OCI-LY1 (cell line): ENCODE measurements at regions not wholly inside any gene's neighbourhood (a gene's known extent, or its start where the extent isn't known, plus 50 kb on each side); places are given as distances from the start of the nearest gene placed in this dataset.
A peak's percentile ranks its signal among the peaks of the same experiment; 100 is the strongest.

Source experiments
- H2AFZ ChIP-seq: fragments of 200-600 bp; sonication (generic), shearing (Covaris generic); 2 replicates; pipeline ENCODE4 v1.6.0; 2014; ENCODE audit warnings: antibody characterized with exemption, mild to moderate bottlenecking, low read length
- H3F3A ChIP-seq: fragments of 200-600 bp; sonication (generic), shearing (Covaris generic); 2 replicates; pipeline ENCODE4 v1.6.0; 2014; ENCODE audit warnings: mild to moderate bottlenecking, antibody characterized with exemption, low read length, moderate library complexity; ENCODE audit not compliant: insufficient read depth
- H3K27ac ChIP-seq: fragments of 200-600 bp; sonication (generic); 2 replicates; pipeline ENCODE4 v1.5.1; 2014; ENCODE audit warnings: low read length, mixed run types, mild to moderate bottlenecking, low read depth; ENCODE audit not compliant: poor library complexity, severe bottlenecking
- H3K27me3 ChIP-seq: fragments of 200-600 bp; sonication (generic); 2 replicates; pipeline ENCODE4 v1.6.0; 2014; ENCODE audit warnings: antibody characterized with exemption, mild to moderate bottlenecking, low read length, moderate library complexity; ENCODE audit not compliant: insufficient read depth
- H3K36me3 ChIP-seq: fragments of 200-600 bp; sonication (generic); 2 replicates; pipeline ENCODE4 v1.6.1; 2014; ENCODE audit warnings: mild to moderate bottlenecking, antibody characterized with exemption, low read length, moderate library complexity, mixed read lengths; ENCODE audit not compliant: insufficient read depth
- H3K4me1 ChIP-seq: fragments of 200-600 bp; sonication (generic); 2 replicates; pipeline ENCODE4 v1.5.1; 2014; ENCODE audit warnings: mild to moderate bottlenecking, low read length, moderate library complexity; ENCODE audit not compliant: insufficient read depth, severe bottlenecking
- H3K4me2 ChIP-seq: fragments of 200-600 bp; sonication (generic), shearing (Covaris generic); 2 replicates; pipeline ENCODE4 v1.6.1; 2014; ENCODE audit warnings: low read length
- H3K4me3 ChIP-seq: fragments of 200-600 bp; sonication (generic); 2 replicates; pipeline ENCODE4 v1.5.1; 2014; ENCODE audit warnings: low read length, low read depth, mild to moderate bottlenecking, mixed read lengths; ENCODE audit not compliant: poor library complexity, severe bottlenecking
- H3K79me2 ChIP-seq: fragments of 200-600 bp; shearing (Covaris generic); 2 replicates; pipeline ENCODE4 v1.6.1; 2016; ENCODE audit warnings: mixed run types, low read length, mixed read lengths; ENCODE audit not compliant: insufficient read depth
- H3K9ac ChIP-seq: fragments of 200-600 bp; sonication (generic), shearing (Covaris generic); 2 replicates; pipeline ENCODE4 v1.6.1; 2014; ENCODE audit warnings: mild to moderate bottlenecking, low read length, mixed read lengths
- H3K9me2 ChIP-seq: fragments of 200-600 bp; sonication (generic), shearing (Covaris generic); 2 replicates; pipeline ENCODE4 v1.6.1; 2014; ENCODE audit warnings: low read depth, mild to moderate bottlenecking, low read length, mixed read lengths
- H3K9me3 ChIP-seq: fragments of 200-600 bp; shearing (Covaris generic); 2 replicates; pipeline ENCODE4 v1.6.1; 2014; ENCODE audit warnings: low read length, mixed read lengths
- H4K20me1 ChIP-seq: fragments of 200-600 bp; sonication (generic), shearing (Covaris generic); 2 replicates; pipeline ENCODE4 v1.6.0; 2016; ENCODE audit warnings: mild to moderate bottlenecking, low read length; ENCODE audit not compliant: insufficient read depth
- CTCF ChIP-seq: fragments of 200-600 bp; sonication (generic), shearing (Covaris generic); IDR thresholded peaks from 2 replicates; pipeline ENCODE4 v1.5.1; 2017; ENCODE audit warnings: mild to moderate bottlenecking, antibody characterized with exemption, low read length, moderate library complexity, mixed read lengths
- EZH2 ChIP-seq: fragments of 200-600 bp; sonication (generic), shearing (Covaris generic); IDR thresholded peaks from 2 replicates; pipeline ENCODE4 v1.8.0; 2017; ENCODE audit warnings: borderline replicate concordance, mixed run types, mild to moderate bottlenecking, antibody characterized with exemption, low read length, moderate library complexity, mixed read lengths

- H3K4me1 ChIP-seq: peaks cover 61% of the 10 kb centered on the region
- H2AFZ ChIP-seq: peak overlapping the region; percentile 31; the same call in 1 of the 2 replicates
- H3K27me3 ChIP-seq: no peaks in the 10 kb centered on the region
- no peaks in the 10 kb centered on the region for H3K9me2 ChIP-seq
- H3K79me2 ChIP-seq: no peaks in the 10 kb centered on the region
- H3K9ac ChIP-seq: peak overlapping the region; percentile 44
- no peaks in the 10 kb centered on the region for H3K36me3 ChIP-seq
- H4K20me1 ChIP-seq: no peaks in the 10 kb centered on the region
- H3K27ac ChIP-seq: peak overlapping the region; percentile 88
- H3K9me3 ChIP-seq: no peaks in the 10 kb centered on the region
- peak overlapping the region; percentile 38 for H3K4me2 ChIP-seq
- H3F3A ChIP-seq: no peaks in the 10 kb centered on the region
- H3K4me3 ChIP-seq: no peak overlapping the region
- TF ChIP-seq CTCF: no peak
These were observed 79.3 kb upstream of the MAP3K1 start for GRCh38 chr5:56735849-56736641.

- no peaks in the 10 kb centered on the region for H3F3A ChIP-seq
- no peaks in the 10 kb centered on the region for H3K79me2 ChIP-seq
- H4K20me1 ChIP-seq: no peaks in the 10 kb centered on the region
- peak overlapping the region; percentile 27; the same call in 1 of the 2 replicates for H3K4me2 ChIP-seq
- H3K4me3 ChIP-seq: no peak overlapping the region
- no peak overlapping the region for H2AFZ ChIP-seq
- H3K9me2 ChIP-seq: no peaks in the 10 kb centered on the region
- peak overlapping the region; percentile 88 for H3K27ac ChIP-seq
- H3K9ac ChIP-seq: no peak overlapping the region; the same call in 1 of the 2 replicates
- no peaks in the 10 kb centered on the region for H3K36me3 ChIP-seq
- no peaks in the 10 kb centered on the region for H3K9me3 ChIP-seq
- H3K27me3 ChIP-seq: no peaks in the 10 kb centered on the region
- no peak for TF ChIP-seq EZH2
- TF ChIP-seq CTCF: no peak
- H3K4me1 ChIP-seq: peaks cover 68% of the 10 kb centered on the region
These were observed 81.2 kb upstream of the MAP3K1 start for GRCh38 chr5:56734091-56734694.

- H3K4me1 ChIP-seq: peaks cover 74% of the 10 kb centered on the region
- no peak overlapping the region; the same call in 1 of the 2 replicates for H3K4me2 ChIP-seq
- no peak overlapping the region for H3K9ac ChIP-seq
- H3F3A ChIP-seq: no peaks in the 10 kb centered on the region
- H3K27me3 ChIP-seq: no peaks in the 10 kb centered on the region
- no peaks in the 10 kb centered on the region for H4K20me1 ChIP-seq
- H3K9me3 ChIP-seq: no peaks in the 10 kb centered on the region
- no peaks in the 10 kb centered on the region for H3K9me2 ChIP-seq
- peak overlapping the region; percentile 88 for H3K27ac ChIP-seq
- TF ChIP-seq CTCF (no peak), EZH2 (no peak)
- H3K4me3 ChIP-seq: no peak overlapping the region
- no peaks in the 10 kb centered on the region for H3K79me2 ChIP-seq
- no peak overlapping the region for H2AFZ ChIP-seq
- H3K36me3 ChIP-seq: no peaks in the 10 kb centered on the region
These were observed 81.8 kb upstream of the MAP3K1 start for GRCh38 chr5:56733580-56733979.
